Gastrocnemius medialis (tissue), 4 donors: ENCODE measurements at regions not wholly inside any gene's neighbourhood (a gene's known extent, or its start where the extent isn't known, plus 50 kb on each side); places are given as distances from the start of the nearest gene placed in this dataset.
"Not testable (repeated sequence)": the region's sequence is repeated elsewhere in the genome, so short reads cannot be mapped to it uniquely, and the experiment has no call there.

ENCODE experiments used
- CTCF ChIP-seq, 5 experiments: fragments of 450-650 bp in 3 of 5; fragments of 200-600 bp in 2 of 5; sonication (generic) in 2 of 5; IDR thresholded peaks in 4 of 5; conservative IDR thresholded peaks in 1 of 5; 1 replicate in 4 of 5; 2 replicates in 1 of 5; pipeline ENCODE4 v1.5.1; 2016 to 2019; ENCODE audit warnings: antibody characterized with exemption in 5 of 5, mild to moderate bottlenecking in 3 of 5, moderate library complexity in 3 of 5
- POLR2A ChIP-seq, 2 donors: fragments of 450-650 bp; IDR thresholded peaks; one replicate each; pipeline ENCODE4 v1.6.1; 2017; ENCODE audit warnings: antibody characterized with exemption in 2 of 2, mild to moderate bottlenecking in 2 of 2, moderate library complexity in 2 of 2

GRCh38 chr9:63729021-63729420, 1556.0 kb downstream of the FOXD4L5 start:
- TF ChIP-seq CTCF (IDR thresholded peaks at IDR 0.05 in 4 of 5, conservative IDR thresholded peaks at IDR 0.05 in 1 of 5); POLR2A (IDR thresholded peaks at IDR 0.05): not testable (repeated sequence)
